K562 (cell line): ENCODE measurements at regions not wholly inside any gene's neighbourhood (a gene's known extent, or its start where the extent isn't known, plus 50 kb on each side); places are given as distances from the start of the nearest gene placed in this dataset.

Source experiments
- EZH2 ChIP-seq: IDR thresholded peaks from 2 replicates; pipeline ENCODE4 v1.6.1; 2012; ENCODE audit warnings: low read depth, mild to moderate bottlenecking, inconsistent platforms, low read length, borderline replicate concordance
- TF ChIP-seq, protein P1 (sequence below), 2 experiments: fragments of 450-650 bp; formaldehyde crosslinking in 1 of 2; IDR thresholded peaks; 2 replicates each; pipeline versions ENCODE4 v1.4.0 to v1.6.1; 2014 to 2020; ENCODE audit warnings: mild to moderate bottlenecking in 2 of 2, borderline replicate concordance in 1 of 2, low read depth in 1 of 2

DNA sequence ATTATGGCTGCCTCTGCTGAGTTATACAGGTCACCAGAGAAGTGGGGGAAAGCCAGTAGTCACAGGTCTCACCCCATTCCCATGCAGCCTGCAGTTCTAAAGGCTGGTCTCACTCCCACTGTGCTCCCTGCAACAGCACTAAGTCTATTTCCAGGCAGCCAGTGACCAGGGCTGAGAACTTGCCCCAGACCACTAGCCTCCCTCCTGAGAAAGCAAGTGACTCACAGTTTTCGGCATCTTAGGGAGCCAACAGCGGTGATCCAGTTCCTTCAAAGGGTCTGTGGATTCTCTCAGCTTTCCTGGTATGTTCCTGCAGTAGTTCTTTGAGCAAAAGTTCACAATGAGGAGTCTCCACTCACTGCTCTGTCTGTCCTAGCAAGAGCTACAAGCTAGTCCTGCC lies 329.6 kb upstream of the MAP2 start:
- TF ChIP-seq, protein P1, sequence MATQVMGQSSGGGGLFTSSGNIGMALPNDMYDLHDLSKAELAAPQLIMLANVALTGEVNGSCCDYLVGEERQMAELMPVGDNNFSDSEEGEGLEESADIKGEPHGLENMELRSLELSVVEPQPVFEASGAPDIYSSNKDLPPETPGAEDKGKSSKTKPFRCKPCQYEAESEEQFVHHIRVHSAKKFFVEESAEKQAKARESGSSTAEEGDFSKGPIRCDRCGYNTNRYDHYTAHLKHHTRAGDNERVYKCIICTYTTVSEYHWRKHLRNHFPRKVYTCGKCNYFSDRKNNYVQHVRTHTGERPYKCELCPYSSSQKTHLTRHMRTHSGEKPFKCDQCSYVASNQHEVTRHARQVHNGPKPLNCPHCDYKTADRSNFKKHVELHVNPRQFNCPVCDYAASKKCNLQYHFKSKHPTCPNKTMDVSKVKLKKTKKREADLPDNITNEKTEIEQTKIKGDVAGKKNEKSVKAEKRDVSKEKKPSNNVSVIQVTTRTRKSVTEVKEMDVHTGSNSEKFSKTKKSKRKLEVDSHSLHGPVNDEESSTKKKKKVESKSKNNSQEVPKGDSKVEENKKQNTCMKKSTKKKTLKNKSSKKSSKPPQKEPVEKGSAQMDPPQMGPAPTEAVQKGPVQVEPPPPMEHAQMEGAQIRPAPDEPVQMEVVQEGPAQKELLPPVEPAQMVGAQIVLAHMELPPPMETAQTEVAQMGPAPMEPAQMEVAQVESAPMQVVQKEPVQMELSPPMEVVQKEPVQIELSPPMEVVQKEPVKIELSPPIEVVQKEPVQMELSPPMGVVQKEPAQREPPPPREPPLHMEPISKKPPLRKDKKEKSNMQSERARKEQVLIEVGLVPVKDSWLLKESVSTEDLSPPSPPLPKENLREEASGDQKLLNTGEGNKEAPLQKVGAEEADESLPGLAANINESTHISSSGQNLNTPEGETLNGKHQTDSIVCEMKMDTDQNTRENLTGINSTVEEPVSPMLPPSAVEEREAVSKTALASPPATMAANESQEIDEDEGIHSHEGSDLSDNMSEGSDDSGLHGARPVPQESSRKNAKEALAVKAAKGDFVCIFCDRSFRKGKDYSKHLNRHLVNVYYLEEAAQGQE (IDR thresholded peaks at IDR 0.05; ENCODE audit: borderline replicate concordance) = no peak
- TF ChIP-seq, protein P1 (CRISPR knock-in tag; IDR thresholded peaks at IDR 0.05; ENCODE audit: low read depth) = no peak
- TF ChIP-seq EZH2 = no peak
